A673 (cell line): ENCODE measurements at regions not wholly inside any gene's neighbourhood (a gene's known extent, or its start where the extent isn't known, plus 50 kb on each side); places are given as distances from the start of the nearest gene placed in this dataset.

Source experiments
- BruUV-seq: library from RNA; stranded (reverse); fragments of 400-500 nt; replicated peaks from 2 replicates; lab custom pipeline; 2021; lab: Mats Ljungman, UMichigan
- CTCF ChIA-PET: fragments of 300-600 bp; sonication (Branson Sonifier 250); formaldehyde crosslinking; loops from one replicate; lab custom pipeline; 2022; ENCODE audit warnings: antibody characterized with exemption; lab: Charles Lee
- POLR2A ChIA-PET: fragments of 300-600 bp; sonication (Branson Sonifier 250); formaldehyde crosslinking; loops from one replicate; lab custom pipeline; 2022; ENCODE audit warnings: antibody characterized with exemption; ENCODE audit not compliant: low non-redundant PET; lab: Charles Lee
- DNase-seq: peaks from one replicate; pipeline ENCODE4 v3.0.0-alpha.2; 2015; ENCODE audit warnings: low spot score
- H3K27ac ChIP-seq: fragments of 200-600 bp; sonication (generic); 2 replicates; pipeline ENCODE4 v1.5.1; 2016; ENCODE audit warnings: mixed run types, low read depth, mild to moderate bottlenecking, mixed read lengths, antibody characterized with exemption, low read length; ENCODE audit not compliant: poor library complexity, severe bottlenecking
- H3K27me3 ChIP-seq: fragments of 200-600 bp; sonication (generic); replicated peaks from 2 replicates; pipeline ENCODE4 v1.6.1; 2017; ENCODE audit warnings: mixed run types, low read depth, mild to moderate bottlenecking, mixed read lengths, antibody characterized with exemption, low read length; ENCODE audit not compliant: insufficient read depth, poor library complexity
- H3K36me3 ChIP-seq: fragments of 200-600 bp; sonication (generic); 2 replicates; pipeline ENCODE4 v1.6.1; 2016; ENCODE audit warnings: mixed run types, mild to moderate bottlenecking, mixed read lengths, antibody characterized with exemption, low read length; ENCODE audit not compliant: insufficient read depth, poor library complexity, severe bottlenecking
- H3K4me1 ChIP-seq: fragments of 200-600 bp; sonication (generic); 2 replicates; pipeline ENCODE4 v1.6.1; 2017; ENCODE audit warnings: mixed run types, mild to moderate bottlenecking, mixed read lengths, antibody characterized with exemption, low read length; ENCODE audit not compliant: insufficient read depth, poor library complexity, severe bottlenecking
- H3K4me3 ChIP-seq: fragments of 200-600 bp; sonication (generic); 2 replicates; pipeline ENCODE4 v1.5.1; 2016; ENCODE audit warnings: low read depth, mixed run types, mild to moderate bottlenecking, mixed read lengths, low read length; ENCODE audit not compliant: poor library complexity, severe bottlenecking
- H3K9me3 ChIP-seq: fragments of 200-600 bp; sonication (generic); 2 replicates; pipeline ENCODE4 v1.6.1; 2016; ENCODE audit warnings: mixed run types, low read depth, mild to moderate bottlenecking, mixed read lengths, antibody characterized with exemption, low read length; ENCODE audit not compliant: poor library complexity, severe bottlenecking
- CTCF ChIP-seq: fragments of 300-800, 200-600 bp; sonication (generic); conservative IDR thresholded peaks from 2 replicates; pipeline ENCODE4 v1.5.1; 2017; ENCODE audit warnings: low read depth, mild to moderate bottlenecking, antibody characterized with exemption, low read length, moderate library complexity, mixed read lengths
- EZH2 ChIP-seq: fragments of 200-600 bp; sonication (generic); IDR thresholded peaks from 2 replicates; pipeline ENCODE4 v1.6.1; 2017; ENCODE audit warnings: borderline replicate concordance, low read depth, mild to moderate bottlenecking, mixed read lengths, antibody characterized with exemption, low read length; ENCODE audit not compliant: poor library complexity, severe bottlenecking
- intact Hi-C: fragments of 100-400 bp; cut with micrococcal nuclease; formaldehyde crosslinking; loops from one replicate; pipeline ENCODE4 v1.10.0; 2022; ENCODE audit not compliant: unreplicated experiment

GRCh38 chr11:109865548-109866186, 227.5 kb upstream of the ZC3H12C start:
- POLR2A ChIA-PET = no interaction called here

GRCh38 chr11:109867784-109868183, 225.4 kb upstream of the ZC3H12C start:
- H3K4me1 ChIP-seq = peaks cover 23% of the 10 kb centered on the region
- no peak overlapping the region for H3K4me3 ChIP-seq
- DNase-seq = no peak
- ChIA-PET CTCF (no interaction called here), POLR2A (no interaction called here)
- intact Hi-C loops = no loop called here
- no peaks in the 10 kb centered on the region for H3K36me3 ChIP-seq
- BruUV-seq = no TSS peak
- no peak for TF ChIP-seq CTCF
- no peak for TF ChIP-seq EZH2
- H3K27me3 ChIP-seq = no peaks in the 10 kb centered on the region
- no peak overlapping the region for H3K27ac ChIP-seq
- peaks cover 3% of the 10 kb centered on the region for H3K9me3 ChIP-seq

More at GRCh38 chr11:109865548-109866186, 227.5 kb upstream of the ZC3H12C start:
- Histone ChIP-seq H3K27ac (no peak overlapping the region), H3K27me3 (no peaks in the 10 kb centered on the region), H3K36me3 (no peaks in the 10 kb centered on the region), H3K9me3 (no peaks in the 10 kb centered on the region), H3K4me1 (peaks cover 23% of the 10 kb centered on the region), H3K4me3 (no peak overlapping the region)
- CTCF ChIA-PET = interaction anchor here (0.9 to 1.1 kb wide), 2 partner anchors 12 to 400 kb away, joined by 3 to 4 read pairs; no protein-coding TSS in a partner anchor
- BruUV-seq = no TSS peak
- intact Hi-C loops = no loop called here
- peak; percentile 58 for DNase-seq
- TF ChIP-seq EZH2 = no peak
- TF ChIP-seq CTCF = peak; percentile 62

GRCh38 chr11:109869536-109869935, 223.7 kb upstream of the ZC3H12C start:
- no peak overlapping the region for H3K27ac ChIP-seq
- H3K27me3 ChIP-seq = no peaks in the 10 kb centered on the region
- TF ChIP-seq CTCF = no peak
- no peak for TF ChIP-seq EZH2
- no peak for DNase-seq
- intact Hi-C loops = no loop called here
- no TSS peak for BruUV-seq
- peaks cover 8% of the 10 kb centered on the region for H3K4me1 ChIP-seq
- no peak overlapping the region for H3K4me3 ChIP-seq
- no peaks in the 10 kb centered on the region for H3K36me3 ChIP-seq
- peaks cover 6% of the 10 kb centered on the region for H3K9me3 ChIP-seq
- POLR2A ChIA-PET = no interaction called here
- CTCF ChIA-PET = no interaction called here
